Lung (tissue), 11 donors: ENCODE measurements at regions not wholly inside any gene's neighbourhood (a gene's known extent, or its start where the extent isn't known, plus 50 kb on each side); places are given as distances from the start of the nearest gene placed in this dataset.
"Not testable (repeated sequence)": the region's sequence is repeated elsewhere in the genome, so short reads cannot be mapped to it uniquely, and the experiment has no call there.

Experiments used
- ATAC-seq: fragments of 200-7000 bp; cut with Tn5 transposase; one replicate; pipeline ENCODE4 v1.9.1; 2020; ENCODE audit warnings: moderate number of reproducible peaks; ENCODE audit not compliant: insufficient read depth, low FRiP score
- DNase-seq, 3 donors: peaks; one replicate each; pipeline ENCODE4 v3.0.0-alpha.2; 2013 to 2017
- H3K27ac ChIP-seq, 2 donors: one replicate each; pipeline ENCODE4 v1.5.1; 2013; ENCODE audit warnings: mild to moderate bottlenecking in 2 of 2, moderate library complexity in 2 of 2, control low read depth in 1 of 2, inconsistent platforms in 1 of 2, low read depth in 1 of 2, low read length in 1 of 2
- H3K27me3 ChIP-seq, 3 donors: one replicate each; pipeline ENCODE4 v1.5.1; 2013; ENCODE audit warnings: low read length in 2 of 3; ENCODE audit not compliant: control insufficient read depth in 3 of 3, insufficient read depth in 3 of 3
- H3K36me3 ChIP-seq, 4 donors: one replicate each; pipeline ENCODE4 v1.5.1; 2013; ENCODE audit warnings: low read length in 4 of 4, mild to moderate bottlenecking in 1 of 4, moderate library complexity in 1 of 4; ENCODE audit not compliant: control insufficient read depth in 4 of 4, insufficient read depth in 4 of 4
- H3K4me1 ChIP-seq, 5 donors: one replicate each; pipeline ENCODE4 v1.5.1; 2013; ENCODE audit warnings: low read length in 5 of 5, mild to moderate bottlenecking in 2 of 5, moderate library complexity in 1 of 5; ENCODE audit not compliant: control insufficient read depth in 5 of 5, insufficient read depth in 5 of 5
- H3K4me3 ChIP-seq: one replicate; pipeline ENCODE4 v1.5.1; 2013; ENCODE audit warnings: mild to moderate bottlenecking, control low read depth, moderate library complexity
- H3K9ac ChIP-seq, 2 donors: one replicate each; pipeline ENCODE4 v1.5.1; 2013; ENCODE audit warnings: low read length in 2 of 2, control low read depth in 1 of 2; ENCODE audit not compliant: insufficient read depth in 1 of 2
- H3K9me3 ChIP-seq, 4 donors: one replicate each; pipeline ENCODE4 v1.5.1; 2013; ENCODE audit warnings: low read length in 3 of 4, mild to moderate bottlenecking in 1 of 4, moderate library complexity in 1 of 4; ENCODE audit not compliant: control insufficient read depth in 4 of 4, insufficient read depth in 3 of 4
- WGBS, 2 donors: extraction: QIAGEN DNeasy Blood & Tissue Kit; methylation state at CpG; one replicate each; pipeline ENCODE4 v1.1.7; 2013; 5-methylcytosine and 5-hydroxymethylcytosine counted together
- TF ChIP-seq, protein P1 (sequence below): IDR thresholded peaks from 2 replicates; pipeline ENCODE4 v1.5.1; 2012; ENCODE audit warnings: mild to moderate bottlenecking; ENCODE audit errors: control extremely low read depth, extremely low read depth
- donor health status: control.
- donor health status: control.
- donor health status: Bipolar disorder and iron deficiency.
- donor health status: healthy.
- donor health status: DM: yes; HTN: yes; CAD: no.

DNA sequence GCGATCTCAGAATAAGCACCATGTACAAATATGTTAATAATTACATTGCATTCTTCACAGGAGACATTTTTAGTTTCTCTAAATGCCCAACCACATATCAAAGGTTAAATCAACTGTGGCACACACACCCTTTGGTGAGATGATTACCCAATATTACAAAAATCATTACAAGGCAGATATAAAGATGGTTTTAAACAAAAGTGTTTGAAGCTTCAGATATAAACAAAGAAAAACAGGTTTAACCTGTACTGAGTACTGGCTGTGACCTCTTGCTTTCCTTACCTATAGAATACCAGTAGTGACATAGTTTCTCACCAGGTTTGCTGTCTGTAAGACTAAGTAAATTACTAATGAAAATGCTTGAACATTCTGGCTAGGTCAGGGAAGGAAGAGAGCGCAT, 360.0 kb upstream of the IGFBP3 start:
- no peak for ATAC-seq
- H3K9me3 ChIP-seq = peaks cover 0 to 2% (median 0%) of the 10 kb centered on the region in 4 donors
- H3K4me1 ChIP-seq = no peaks in the 10 kb centered on the region
- TF ChIP-seq, protein P1, sequence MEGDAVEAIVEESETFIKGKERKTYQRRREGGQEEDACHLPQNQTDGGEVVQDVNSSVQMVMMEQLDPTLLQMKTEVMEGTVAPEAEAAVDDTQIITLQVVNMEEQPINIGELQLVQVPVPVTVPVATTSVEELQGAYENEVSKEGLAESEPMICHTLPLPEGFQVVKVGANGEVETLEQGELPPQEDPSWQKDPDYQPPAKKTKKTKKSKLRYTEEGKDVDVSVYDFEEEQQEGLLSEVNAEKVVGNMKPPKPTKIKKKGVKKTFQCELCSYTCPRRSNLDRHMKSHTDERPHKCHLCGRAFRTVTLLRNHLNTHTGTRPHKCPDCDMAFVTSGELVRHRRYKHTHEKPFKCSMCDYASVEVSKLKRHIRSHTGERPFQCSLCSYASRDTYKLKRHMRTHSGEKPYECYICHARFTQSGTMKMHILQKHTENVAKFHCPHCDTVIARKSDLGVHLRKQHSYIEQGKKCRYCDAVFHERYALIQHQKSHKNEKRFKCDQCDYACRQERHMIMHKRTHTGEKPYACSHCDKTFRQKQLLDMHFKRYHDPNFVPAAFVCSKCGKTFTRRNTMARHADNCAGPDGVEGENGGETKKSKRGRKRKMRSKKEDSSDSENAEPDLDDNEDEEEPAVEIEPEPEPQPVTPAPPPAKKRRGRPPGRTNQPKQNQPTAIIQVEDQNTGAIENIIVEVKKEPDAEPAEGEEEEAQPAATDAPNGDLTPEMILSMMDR = no peak
- no peak overlapping the region for H3K9ac ChIP-seq
- WGBS, 2 donors = 40 to 58% methylated on average over 2 of the region's 2 CpGs
- no peaks in the 10 kb centered on the region for H3K27me3 ChIP-seq
- H3K27ac ChIP-seq = no peak overlapping the region
- H3K36me3 ChIP-seq = no peaks in the 10 kb centered on the region
- peak in 2 of 3 donors; percentile 18 to 21 for DNase-seq
- no peak overlapping the region for H3K4me3 ChIP-seq

DNA sequence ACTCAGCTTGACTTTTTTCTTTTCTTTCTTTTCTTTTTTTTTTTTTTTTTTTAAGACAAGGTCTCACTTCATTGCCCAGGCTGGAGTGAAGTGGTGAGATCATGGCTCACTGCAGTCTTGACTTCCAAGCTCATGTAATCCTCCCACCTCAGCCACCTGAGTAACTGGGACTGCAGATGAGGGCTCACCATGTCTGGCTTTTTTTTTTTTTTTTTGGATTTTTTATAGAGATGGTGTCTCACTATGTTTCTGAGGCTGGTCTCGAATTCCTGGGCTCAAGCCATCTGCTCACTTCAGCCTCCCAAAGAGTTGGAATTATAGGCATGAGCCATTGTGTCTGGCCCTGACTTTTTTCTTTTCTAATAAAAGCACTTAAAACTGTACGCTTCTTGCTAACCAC, 358.2 kb upstream of the IGFBP3 start:
- Histone ChIP-seq H3K9me3 (no peaks in the 10 kb centered on the region), H3K9ac (no peak overlapping the region), H3K27me3 (no peaks in the 10 kb centered on the region), H3K4me3 (no peak overlapping the region), H3K36me3 (no peaks in the 10 kb centered on the region), H3K4me1 (no peaks in the 10 kb centered on the region), H3K27ac (no peak overlapping the region)
- ATAC-seq = no peak
- TF ChIP-seq, protein P1 = no peak
- DNase-seq = no peak
- WGBS, 2 donors = 66 to 90% methylated on average over 2 of the region's 2 CpGs

DNA sequence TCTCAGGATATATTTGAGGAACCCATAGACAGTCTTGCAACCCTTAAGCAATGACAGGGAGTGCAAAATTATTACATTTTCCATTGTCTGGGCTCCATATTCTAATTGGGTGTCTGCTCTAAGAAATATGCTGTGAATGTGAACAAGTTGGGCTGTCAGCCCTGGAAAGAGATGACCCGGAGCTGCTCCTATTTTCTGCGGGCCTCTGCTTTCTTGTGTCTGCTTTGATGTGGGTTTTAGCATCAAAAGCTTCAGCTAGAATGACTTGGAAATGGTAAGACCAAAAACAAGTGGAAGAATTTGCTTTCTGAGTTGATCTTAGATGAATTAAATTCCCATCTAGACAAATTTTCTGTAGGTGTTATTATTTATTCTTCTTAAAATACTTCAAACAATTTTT, 343.6 kb upstream of the IGFBP3 start:
- no peak overlapping the region for H3K9ac ChIP-seq
- H3K27me3 ChIP-seq = no peaks in the 10 kb centered on the region
- no peaks in the 10 kb centered on the region for H3K4me1 ChIP-seq
- H3K9me3 ChIP-seq = peaks cover 0 to 8% (median 2%) of the 10 kb centered on the region in 4 donors
- H3K27ac ChIP-seq = no peak overlapping the region
- H3K36me3 ChIP-seq = no peaks in the 10 kb centered on the region
- WGBS, 2 donors = 78 to 82% methylated on average over 2 of the region's 2 CpGs
- ATAC-seq (no peak), DNase-seq (peak in 1 of 3 donors; percentile 12)
- TF ChIP-seq, protein P1 = no peak
- H3K4me3 ChIP-seq = no peak overlapping the region

DNA sequence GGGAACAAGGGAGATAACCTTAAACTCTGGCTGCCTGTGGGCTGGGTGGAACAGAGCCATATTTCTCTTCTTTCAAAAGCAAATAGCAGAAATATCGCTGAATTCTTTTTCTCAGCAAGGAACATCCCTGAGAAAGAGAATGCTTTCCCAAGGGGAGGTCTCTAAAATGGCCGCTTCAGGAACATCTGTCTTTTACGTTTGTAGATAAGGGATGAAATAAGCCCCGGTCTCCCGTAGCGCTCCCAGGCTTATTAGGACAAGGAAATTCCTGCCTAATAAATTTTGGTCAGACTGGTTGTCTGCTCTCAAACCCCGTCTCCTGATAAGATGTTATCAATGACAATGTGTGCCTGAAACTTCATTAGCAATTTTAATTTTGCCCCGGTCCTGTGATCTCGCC, 340.6 kb upstream of the IGFBP3 start:
- 94 to 96% methylated on average over 9 of the region's 9 CpGs for whole genome bisulfite sequencing, 2 donors
- ATAC-seq, DNase-seq, H3K36me3 ChIP-seq, H3K9ac ChIP-seq, H3K27me3 ChIP-seq, H3K27ac ChIP-seq, H3K9me3 ChIP-seq, H3K4me1 ChIP-seq, H3K4me3 ChIP-seq: not testable (repeated sequence)
